HG03064 (cell line): ENCODE measurements at regions not wholly inside any gene's neighbourhood (a gene's known extent, or its start where the extent isn't known, plus 50 kb on each side); places are given as distances from the start of the nearest gene placed in this dataset.

Source experiments
- ATAC-seq: cut with Tn5 transposase; IDR thresholded peaks from one replicate; pipeline ENCODE4 v1.9.1; 2021; ENCODE audit warnings: low read depth; ENCODE audit not compliant: unreplicated experiment

- no peak for ATAC-seq
Measured at GRCh38 chr14:85413836-85414526, 116.0 kb upstream of the FLRT2 start.

GRCh38 chr14:85415015-85415712 is 114.8 kb upstream of the FLRT2 start:
- no peak for ATAC-seq

GRCh38 chr14:85416771-85417170 is 113.2 kb upstream of the FLRT2 start:
- ATAC-seq, result no peak

GRCh38 chr14:85417396-85417795 is 112.5 kb upstream of the FLRT2 start:
- no peak for ATAC-seq

- no peak for ATAC-seq
Measured at GRCh38 chr14:85418721-85419120, 111.2 kb upstream of the FLRT2 start.

GRCh38 chr14:85420278-85420677 is 109.7 kb upstream of the FLRT2 start:
- ATAC-seq, result no peak

GRCh38 chr14:85420707-85421106 is 109.2 kb upstream of the FLRT2 start:
- ATAC-seq, result no peak

- ATAC-seq, result no peak
Measured at GRCh38 chr14:85421186-85421877, 108.6 kb upstream of the FLRT2 start.

- ATAC-seq, result no peak
Measured at GRCh38 chr14:85423889-85424288, 106.1 kb upstream of the FLRT2 start.

- ATAC-seq, result no peak
Measured at GRCh38 chr14:85425507-85425906, 104.4 kb upstream of the FLRT2 start.

GRCh38 chr14:85426068-85426935 is 103.6 kb upstream of the FLRT2 start:
- ATAC-seq, result no peak

- no peak for ATAC-seq
Measured at GRCh38 chr14:85428926-85429325, 101.0 kb upstream of the FLRT2 start.

GRCh38 chr14:85437148-85437547 is 92.8 kb upstream of the FLRT2 start:
- no peak for ATAC-seq

- ATAC-seq, result no peak
Measured at GRCh38 chr14:85438001-85438400, 91.9 kb upstream of the FLRT2 start.

- no peak for ATAC-seq
Measured at GRCh38 chr14:85438481-85438942, 91.4 kb upstream of the FLRT2 start.

- ATAC-seq, result no peak
Measured at GRCh38 chr14:85439696-85440328, 90.1 kb upstream of the FLRT2 start.

GRCh38 chr14:85441909-85442643 is 87.9 kb upstream of the FLRT2 start:
- ATAC-seq, result no peak

GRCh38 chr14:85442996-85443395 is 86.9 kb upstream of the FLRT2 start:
- no peak for ATAC-seq

- no peak for ATAC-seq
Measured at GRCh38 chr14:85444635-85445034, 85.3 kb upstream of the FLRT2 start.
